Erythroblast (primary cell): ENCODE measurements at regions not wholly inside any gene's neighbourhood (a gene's known extent, or its start where the extent isn't known, plus 50 kb on each side); places are given as distances from the start of the nearest gene placed in this dataset.

ENCODE experiments used
- GATA1 ChIP-seq: IDR thresholded peaks from 2 replicates; pipeline ENCODE4 v1.6.1; 2011; ENCODE audit warnings: low read depth, mild to moderate bottlenecking, control low read depth, low read length, moderate library complexity
- POLR2A ChIP-seq: IDR thresholded peaks from 2 replicates; pipeline ENCODE4 v1.6.1; 2011; ENCODE audit warnings: mild to moderate bottlenecking, low read length

- TF ChIP-seq POLR2A (no peak), GATA1 (no peak)
Measured at GRCh38 chr2:23203383-23203782, 181.6 kb upstream of the KLHL29 start.
